Liver (tissue), 3 donors: ENCODE measurements at regions not wholly inside any gene's neighbourhood (a gene's known extent, or its start where the extent isn't known, plus 50 kb on each side); places are given as distances from the start of the nearest gene placed in this dataset.

Experiments used
- EGR1 ChIP-seq, 2 donors: IDR thresholded peaks; 2 replicates each; pipeline ENCODE4 v1.6.1; 2016 to 2018; ENCODE audit warnings: antibody characterized with exemption in 2 of 2, low read depth in 2 of 2
- GABPA ChIP-seq, 2 donors: IDR thresholded peaks in 1 of 2; conservative IDR thresholded peaks in 1 of 2; 2 replicates each; pipeline ENCODE4 v1.6.1; 2016; ENCODE audit warnings: antibody characterized with exemption in 2 of 2, mild to moderate bottlenecking in 1 of 2, moderate library complexity in 1 of 2
- HNF4G ChIP-seq: IDR thresholded peaks from 2 replicates; pipeline ENCODE4 v1.6.1; 2016; ENCODE audit warnings: antibody characterized with exemption
- SP1 ChIP-seq: IDR thresholded peaks from 2 replicates; pipeline ENCODE4 v1.6.1; 2018; ENCODE audit warnings: antibody characterized with exemption, mild to moderate bottlenecking
- TAF1 ChIP-seq: conservative IDR thresholded peaks from 2 replicates; pipeline ENCODE4 v1.6.1; 2016; ENCODE audit warnings: antibody characterized with exemption, mild to moderate bottlenecking
- YY1 ChIP-seq: IDR thresholded peaks from 2 replicates; pipeline ENCODE4 v1.6.1; 2016; ENCODE audit warnings: antibody characterized with exemption, mild to moderate bottlenecking
- TF ChIP-seq, protein P1 (sequence below): fragments of 150-350 bp; IDR thresholded peaks from 2 replicates; pipeline ENCODE4 v1.5.1; 2017; ENCODE audit warnings: improper control_type of control experiment, low read depth, low read length; ENCODE audit not compliant: missing input control
- donor health status: healthy.
- donor health status: healthy.

DNA sequence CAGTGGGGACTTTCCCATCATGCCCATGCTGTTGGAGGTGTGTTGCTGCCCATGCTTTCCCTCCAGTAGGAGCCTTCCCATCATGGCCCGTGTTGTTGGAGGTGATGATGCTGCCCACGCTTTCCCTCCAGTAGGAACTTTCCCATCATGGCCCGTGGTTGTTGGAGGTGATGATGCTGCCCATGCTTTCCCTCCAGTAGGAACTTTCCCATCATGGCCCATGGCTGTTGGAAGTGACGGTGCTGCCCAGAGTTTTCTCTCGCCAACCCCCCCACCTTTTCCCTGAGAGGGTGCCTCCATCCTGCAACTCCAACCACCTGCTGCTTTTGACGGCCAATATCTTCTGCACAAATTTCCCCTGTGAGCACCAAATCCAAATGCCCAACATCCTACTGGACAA lies 205.7 kb downstream of the TOMM20 start:
- TF ChIP-seq HNF4G (no peak), YY1 (no peak), TAF1 (no peak), GABPA (IDR thresholded peaks at IDR 0.05 in 1 of 2, conservative IDR thresholded peaks at IDR 0.05 in 1 of 2) (no peak), SP1 (no peak), EGR1 (IDR thresholded peaks at IDR 0.05; ENCODE audit: low read depth in 2 of 2) (no peak)
- TF ChIP-seq, protein P1, sequence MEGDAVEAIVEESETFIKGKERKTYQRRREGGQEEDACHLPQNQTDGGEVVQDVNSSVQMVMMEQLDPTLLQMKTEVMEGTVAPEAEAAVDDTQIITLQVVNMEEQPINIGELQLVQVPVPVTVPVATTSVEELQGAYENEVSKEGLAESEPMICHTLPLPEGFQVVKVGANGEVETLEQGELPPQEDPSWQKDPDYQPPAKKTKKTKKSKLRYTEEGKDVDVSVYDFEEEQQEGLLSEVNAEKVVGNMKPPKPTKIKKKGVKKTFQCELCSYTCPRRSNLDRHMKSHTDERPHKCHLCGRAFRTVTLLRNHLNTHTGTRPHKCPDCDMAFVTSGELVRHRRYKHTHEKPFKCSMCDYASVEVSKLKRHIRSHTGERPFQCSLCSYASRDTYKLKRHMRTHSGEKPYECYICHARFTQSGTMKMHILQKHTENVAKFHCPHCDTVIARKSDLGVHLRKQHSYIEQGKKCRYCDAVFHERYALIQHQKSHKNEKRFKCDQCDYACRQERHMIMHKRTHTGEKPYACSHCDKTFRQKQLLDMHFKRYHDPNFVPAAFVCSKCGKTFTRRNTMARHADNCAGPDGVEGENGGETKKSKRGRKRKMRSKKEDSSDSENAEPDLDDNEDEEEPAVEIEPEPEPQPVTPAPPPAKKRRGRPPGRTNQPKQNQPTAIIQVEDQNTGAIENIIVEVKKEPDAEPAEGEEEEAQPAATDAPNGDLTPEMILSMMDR, result no peak
